Mucosa of descending colon (tissue), 3 donors: ENCODE measurements at regions not wholly inside any gene's neighbourhood (a gene's known extent, or its start where the extent isn't known, plus 50 kb on each side); places are given as distances from the start of the nearest gene placed in this dataset.

Experiments
- ATAC-seq: fragments of 200-7000 bp; cut with Tn5 transposase; one replicate; pipeline ENCODE4 v1.9.1; 2020; ENCODE audit warnings: mild to moderate bottlenecking, moderate library complexity
- DNase-seq, 3 donors: peaks; one replicate each; pipeline ENCODE4 v3.0.0-alpha.2; 2020
- H3K36me3 ChIP-seq: fragments of 200-600 bp; one replicate; pipeline ENCODE4 v1.8.0; 2021; ENCODE audit warnings: low read depth, mild to moderate bottlenecking
- H3K4me1 ChIP-seq: fragments of 200-600 bp; one replicate; pipeline ENCODE4 v1.8.0; 2021; ENCODE audit warnings: low read depth, mild to moderate bottlenecking
- H3K4me3 ChIP-seq: fragments of 200-600 bp; one replicate; pipeline ENCODE4 v1.8.0; 2021; ENCODE audit warnings: mild to moderate bottlenecking
- H3K9me3 ChIP-seq: fragments of 200-600 bp; one replicate; pipeline ENCODE4 v1.8.0; 2021; ENCODE audit warnings: mild to moderate bottlenecking
- intact Hi-C, 2 donors: fragments of 100-400 bp; cut with DNase I in 1 of 2; cut with micrococcal nuclease in 1 of 2; formaldehyde crosslinking; loops; one replicate each; pipeline versions ENCODE4 v1.11.0 to v1.11.1; 2022; cut with DNase I, micrococcal nuclease
- TF ChIP-seq, protein P1 (sequence below): fragments of 200-600 bp; IDR thresholded peaks from one replicate; pipeline ENCODE4 v1.8.0; 2022; ENCODE audit warnings: antibody characterized with exemption, mild to moderate bottlenecking
- donor health status: DM: no; HTN: no; CAD: no; lungs with moderate emphysema.
- donor health status: DM: no; HTN: no; CAD: no.
- donor health status: DM: no; HTN: yes; CAD: no.

DNA sequence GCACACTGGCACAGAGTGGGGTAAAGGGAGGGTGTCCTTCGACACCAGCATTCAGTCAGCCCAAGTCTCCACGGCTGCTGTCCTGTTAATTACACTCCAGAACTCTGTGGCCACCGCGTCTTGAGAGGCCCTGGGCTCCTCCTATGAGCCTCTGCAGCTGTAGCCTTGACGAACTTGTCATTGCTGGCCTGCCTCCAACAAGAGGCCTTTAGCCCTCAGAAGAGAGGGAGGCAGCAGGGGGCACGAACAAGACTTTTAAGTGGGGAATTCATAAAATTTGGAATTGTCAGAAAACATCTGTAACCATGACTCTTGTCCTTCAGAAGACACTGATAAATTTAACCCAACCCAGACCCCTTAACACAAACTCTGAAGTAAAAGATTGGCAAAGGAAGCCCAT, 241.9 kb downstream of the UQCRFS1 start:
- H3K36me3 ChIP-seq, result no peaks in the 10 kb centered on the region
- no peak for DNase-seq
- H3K9me3 ChIP-seq, result no peaks in the 10 kb centered on the region
- no peak for ATAC-seq
- H3K4me3 ChIP-seq, result no peak overlapping the region
- TF ChIP-seq, protein P1, sequence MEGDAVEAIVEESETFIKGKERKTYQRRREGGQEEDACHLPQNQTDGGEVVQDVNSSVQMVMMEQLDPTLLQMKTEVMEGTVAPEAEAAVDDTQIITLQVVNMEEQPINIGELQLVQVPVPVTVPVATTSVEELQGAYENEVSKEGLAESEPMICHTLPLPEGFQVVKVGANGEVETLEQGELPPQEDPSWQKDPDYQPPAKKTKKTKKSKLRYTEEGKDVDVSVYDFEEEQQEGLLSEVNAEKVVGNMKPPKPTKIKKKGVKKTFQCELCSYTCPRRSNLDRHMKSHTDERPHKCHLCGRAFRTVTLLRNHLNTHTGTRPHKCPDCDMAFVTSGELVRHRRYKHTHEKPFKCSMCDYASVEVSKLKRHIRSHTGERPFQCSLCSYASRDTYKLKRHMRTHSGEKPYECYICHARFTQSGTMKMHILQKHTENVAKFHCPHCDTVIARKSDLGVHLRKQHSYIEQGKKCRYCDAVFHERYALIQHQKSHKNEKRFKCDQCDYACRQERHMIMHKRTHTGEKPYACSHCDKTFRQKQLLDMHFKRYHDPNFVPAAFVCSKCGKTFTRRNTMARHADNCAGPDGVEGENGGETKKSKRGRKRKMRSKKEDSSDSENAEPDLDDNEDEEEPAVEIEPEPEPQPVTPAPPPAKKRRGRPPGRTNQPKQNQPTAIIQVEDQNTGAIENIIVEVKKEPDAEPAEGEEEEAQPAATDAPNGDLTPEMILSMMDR, result no peak
- intact Hi-C loops, result no loop called here
- no peaks in the 10 kb centered on the region for H3K4me1 ChIP-seq

DNA sequence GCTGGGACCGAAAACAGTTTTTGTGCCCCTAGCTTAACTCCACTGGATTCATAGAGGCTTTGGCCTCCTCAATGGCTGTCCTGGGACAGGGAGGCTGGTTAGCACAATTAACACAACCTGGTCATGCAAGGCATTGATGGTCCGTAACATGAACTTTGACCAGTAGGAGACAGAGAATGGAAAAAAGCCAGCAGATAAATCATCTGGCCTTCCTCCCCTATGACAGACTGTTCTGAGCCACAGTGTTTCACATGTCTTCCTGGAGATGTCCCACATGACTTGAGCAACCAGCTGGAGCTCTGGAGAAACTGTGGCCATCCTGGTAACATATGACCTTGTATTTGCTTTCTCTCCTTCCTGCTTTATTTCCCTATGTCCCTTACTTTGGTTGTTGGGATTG, 244.2 kb downstream of the UQCRFS1 start:
- DNase-seq (no peak), ATAC-seq (no peak)
- no peaks in the 10 kb centered on the region for H3K9me3 ChIP-seq
- H3K4me1 ChIP-seq, result no peaks in the 10 kb centered on the region
- H3K36me3 ChIP-seq, result no peaks in the 10 kb centered on the region
- no peak overlapping the region for H3K4me3 ChIP-seq
- TF ChIP-seq, protein P1, result no peak
- intact Hi-C loops, result no loop called here

DNA sequence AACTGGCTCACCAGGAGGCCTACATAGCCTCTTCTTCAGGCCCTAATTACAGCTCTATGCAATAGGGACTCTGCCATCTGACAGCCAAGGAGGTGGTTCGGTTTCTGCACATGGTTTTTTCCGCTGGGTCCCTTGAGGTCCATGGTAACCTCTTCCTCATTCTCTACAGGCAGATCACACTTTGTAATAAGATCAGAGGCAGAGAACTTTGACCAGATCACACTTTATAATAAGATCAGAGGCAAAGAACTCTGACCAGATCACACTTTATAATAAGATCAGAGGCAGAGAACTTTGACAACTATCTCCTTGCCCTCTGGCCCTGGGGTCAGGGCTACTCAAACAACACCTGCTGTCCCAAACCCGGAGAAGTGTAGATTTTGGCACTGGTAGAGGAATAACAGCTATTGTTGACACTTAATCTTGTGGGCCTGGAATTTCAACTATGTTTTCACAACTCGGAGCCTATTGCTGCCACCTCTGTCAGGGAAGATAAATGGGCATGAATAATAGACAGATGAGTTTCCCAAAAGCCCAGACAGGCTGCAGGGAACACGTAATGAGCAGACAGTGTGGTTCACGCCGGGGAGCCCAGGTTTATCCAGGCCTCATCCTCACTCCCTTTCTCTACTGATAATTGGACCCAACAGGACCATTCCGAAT, 246.1 kb downstream of the UQCRFS1 start:
- intact Hi-C loops, result no loop called here
- Histone ChIP-seq H3K36me3 (no peaks in the 10 kb centered on the region), H3K4me1 (no peaks in the 10 kb centered on the region), H3K4me3 (no peak overlapping the region), H3K9me3 (no peaks in the 10 kb centered on the region)
- TF ChIP-seq, protein P1, result no peak
- DNase-seq, result no peak
- ATAC-seq, result no peak

DNA sequence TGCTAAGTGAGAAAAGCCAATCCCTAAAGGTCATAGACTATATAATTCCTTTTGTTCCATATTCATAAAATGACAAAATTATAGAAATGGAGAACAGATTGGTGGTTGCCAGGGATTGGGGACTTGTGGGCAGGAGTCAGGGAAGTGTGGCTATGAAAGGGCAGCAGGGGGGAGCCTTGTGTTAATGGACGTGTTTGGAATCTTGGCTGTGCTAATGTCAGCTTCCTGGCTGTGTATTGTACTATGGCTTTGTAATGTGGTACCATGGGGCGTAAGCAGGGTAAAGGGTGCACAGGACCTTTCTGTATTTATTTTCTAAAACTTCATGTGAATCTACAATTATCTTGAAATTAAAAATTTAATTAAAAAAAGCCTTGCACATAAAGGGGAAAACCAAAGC, 248.5 kb downstream of the UQCRFS1 start:
- DNase-seq, result no peak
- TF ChIP-seq, protein P1, result no peak
- no peak for ATAC-seq
- Histone ChIP-seq H3K9me3 (no peaks in the 10 kb centered on the region), H3K4me3 (no peak overlapping the region), H3K36me3 (no peaks in the 10 kb centered on the region), H3K4me1 (no peaks in the 10 kb centered on the region)
- intact Hi-C loops, result no loop called here

DNA sequence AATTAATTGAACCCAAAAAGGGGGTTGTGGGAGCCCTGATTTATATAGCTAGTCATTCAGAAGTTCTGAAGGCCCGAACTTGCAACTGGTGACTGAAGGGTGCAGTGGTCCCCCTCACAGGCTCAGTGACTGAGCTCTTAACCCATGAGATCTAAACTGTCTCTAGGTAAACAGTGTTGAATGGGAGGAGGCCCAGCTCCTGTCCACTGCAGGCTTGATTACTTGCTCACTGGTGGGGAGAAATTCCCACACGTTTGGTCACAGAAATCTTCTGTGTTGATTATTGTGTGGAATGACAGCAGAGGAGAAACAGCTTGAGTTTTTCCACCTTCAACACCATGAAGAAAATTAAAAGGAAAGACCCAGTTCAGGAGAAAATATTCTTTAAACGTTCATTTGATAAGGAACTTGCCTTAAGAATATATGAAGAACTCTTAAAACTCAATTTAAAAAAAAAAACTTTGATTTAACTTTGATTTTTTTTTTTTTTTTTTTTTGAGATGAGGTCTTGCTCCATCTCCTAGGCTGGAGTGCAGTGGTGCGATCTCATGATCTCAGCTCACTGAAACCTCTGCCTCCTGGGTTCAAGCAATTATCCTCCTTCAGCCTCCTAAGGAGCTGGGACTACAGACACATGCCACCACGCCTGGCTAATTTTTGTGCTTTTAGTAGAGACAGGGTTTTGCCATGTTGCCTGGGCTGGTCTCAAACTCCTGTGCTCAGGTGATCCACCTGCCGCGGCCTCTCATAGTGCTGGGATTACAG, 249.3 kb downstream of the UQCRFS1 start:
- H3K9me3 ChIP-seq, result no peaks in the 10 kb centered on the region
- H3K4me3 ChIP-seq, result no peak overlapping the region
- intact Hi-C loops, result no loop called here
- DNase-seq (no peak), ATAC-seq (no peak)
- no peaks in the 10 kb centered on the region for H3K36me3 ChIP-seq
- TF ChIP-seq, protein P1, result no peak
- no peaks in the 10 kb centered on the region for H3K4me1 ChIP-seq
